C4-2B (cell line): ENCODE measurements at regions not wholly inside any gene's neighbourhood (a gene's known extent, or its start where the extent isn't known, plus 50 kb on each side); places are given as distances from the start of the nearest gene placed in this dataset.
"Not testable (repeated sequence)": the region's sequence is repeated elsewhere in the genome, so short reads cannot be mapped to it uniquely, and the experiment has no call there.

Experiments
- CTCF ChIP-seq: fragments of 450-650 bp; conservative IDR thresholded peaks from 2 replicates; pipeline ENCODE4 v1.5.1; 2017; ENCODE audit warnings: mild to moderate bottlenecking
- ZFX ChIP-seq: fragments of 450-650 bp; IDR thresholded peaks from 2 replicates; pipeline ENCODE4 v1.6.1; 2017

GRCh38 chr2:107146645-107147044, 260.7 kb upstream of the ST6GAL2 start:
- TF ChIP-seq CTCF, ZFX: not testable (repeated sequence)
